WTC11 (cell line): ENCODE measurements at regions not wholly inside any gene's neighbourhood (a gene's known extent, or its start where the extent isn't known, plus 50 kb on each side); places are given as distances from the start of the nearest gene placed in this dataset.

ENCODE experiments used
- ARID4B ChIP-seq: sonication (generic); formaldehyde crosslinking; IDR thresholded peaks from 2 replicates; pipeline ENCODE4 v1.8.0; 2023; ENCODE audit warnings: missing genetic modification reagents, mild to moderate bottlenecking, borderline replicate concordance
- CTCF ChIP-seq: fragments of 200-600 bp; IDR thresholded peaks from 2 replicates; pipeline ENCODE4 v1.8.0; 2022; ENCODE audit warnings: antibody characterized with exemption
- E2F1 ChIP-seq: sonication (generic); formaldehyde crosslinking; IDR thresholded peaks from 2 replicates; pipeline ENCODE4 v1.8.0; 2022; ENCODE audit warnings: mild to moderate bottlenecking, missing genetic modification reagents
- ETV6 ChIP-seq: sonication (generic); formaldehyde crosslinking; IDR thresholded peaks from 2 replicates; pipeline ENCODE4 v1.8.1; 2022; ENCODE audit warnings: mild to moderate bottlenecking, missing genetic modification reagents
- FOXJ3 ChIP-seq: sonication (generic); formaldehyde crosslinking; IDR thresholded peaks from 2 replicates; pipeline ENCODE4 v1.9.0; 2021; ENCODE audit warnings: missing genetic modification reagents, mild to moderate bottlenecking, borderline replicate concordance
- HMGXB4 ChIP-seq: sonication (generic); formaldehyde crosslinking; IDR thresholded peaks from 2 replicates; pipeline ENCODE4 v1.8.1; 2023; ENCODE audit warnings: mild to moderate bottlenecking, moderate library complexity, missing genetic modification reagents
- JUN ChIP-seq: sonication (generic); formaldehyde crosslinking; IDR thresholded peaks from 2 replicates; pipeline ENCODE4 v1.8.0; 2023; ENCODE audit warnings: mild to moderate bottlenecking, missing genetic modification reagents
- MAX ChIP-seq: sonication (generic); formaldehyde crosslinking; IDR thresholded peaks from 2 replicates; pipeline ENCODE4 v1.8.0; 2022; ENCODE audit warnings: mild to moderate bottlenecking, missing genetic modification reagents
- NFYB ChIP-seq: sonication (generic); formaldehyde crosslinking; conservative IDR thresholded peaks from 2 replicates; pipeline ENCODE4 v1.8.0; 2022; ENCODE audit warnings: low read depth, missing genetic modification reagents
- ZNF121 ChIP-seq: sonication (generic); formaldehyde crosslinking; IDR thresholded peaks from 2 replicates; pipeline ENCODE4 v1.8.0; 2023; ENCODE audit warnings: missing genetic modification reagents
- ZNF138 ChIP-seq: sonication (generic); formaldehyde crosslinking; conservative IDR thresholded peaks from 2 replicates; pipeline ENCODE4 v1.8.1; 2022; ENCODE audit warnings: mild to moderate bottlenecking, moderate library complexity, missing genetic modification reagents

- TF ChIP-seq CTCF = no peak
- TF ChIP-seq E2F1 (CRISPR knock-in tag) = no peak
- TF ChIP-seq NFYB (CRISPR knock-in tag) = no peak
- no peak for TF ChIP-seq ARID4B (CRISPR knock-in tag)
- TF ChIP-seq ETV6 = no peak
- no peak for TF ChIP-seq ZNF138 (CRISPR knock-in tag)
- TF ChIP-seq JUN (CRISPR knock-in tag) = no peak
- TF ChIP-seq HMGXB4 (CRISPR knock-in tag) = no peak
- no peak for TF ChIP-seq MAX (CRISPR knock-in tag)
- TF ChIP-seq ZNF121 (CRISPR knock-in tag) = no peak
- no peak for TF ChIP-seq FOXJ3
Observed at GRCh38 chr5:17039170-17039569, 103.1 kb upstream of the MYO10 start.
